SU-DHL-6 (cell line): ENCODE measurements at regions not wholly inside any gene's neighbourhood (a gene's known extent, or its start where the extent isn't known, plus 50 kb on each side); places are given as distances from the start of the nearest gene placed in this dataset.

Source experiments
- H2AFZ ChIP-seq: fragments of 200-600 bp; sonication (generic); 2 replicates; pipeline ENCODE4 v1.6.1; 2014; ENCODE audit warnings: low read depth, mild to moderate bottlenecking, moderate library complexity, mixed read lengths, antibody characterized with exemption, low read length; ENCODE audit not compliant: severe bottlenecking
- H3F3A ChIP-seq: fragments of 200-600 bp; shearing (Covaris generic); 2 replicates; pipeline ENCODE4 v1.6.0; 2016; ENCODE audit warnings: antibody characterized with exemption, mild to moderate bottlenecking; ENCODE audit not compliant: insufficient read depth
- H3K27ac ChIP-seq: fragments of 200-600 bp; sonication (generic); 2 replicates; pipeline ENCODE4 v1.5.1; 2016; ENCODE audit warnings: low read depth, mild to moderate bottlenecking, low read length, moderate library complexity, mixed read lengths
- H3K27me3 ChIP-seq: fragments of 200-600 bp; sonication (generic), shearing (Covaris generic); 2 replicates; pipeline ENCODE4 v1.6.0; 2014; ENCODE audit warnings: mild to moderate bottlenecking, low read length
- H3K36me3 ChIP-seq: fragments of 200-600 bp; sonication (generic); 2 replicates; pipeline ENCODE4 v1.6.1; 2014; ENCODE audit warnings: mild to moderate bottlenecking, low read length, mixed read lengths
- H3K4me2 ChIP-seq: fragments of 300-600, 200-600 bp; shearing (Covaris generic), sonication (generic); 2 replicates; pipeline ENCODE4 v1.6.0; 2014; ENCODE audit warnings: low read length, low read depth, mild to moderate bottlenecking; ENCODE audit not compliant: poor library complexity, severe bottlenecking
- H3K4me3 ChIP-seq: fragments of 200-600 bp; sonication (generic); 2 replicates; pipeline ENCODE4 v1.5.1; 2014; ENCODE audit warnings: antibody characterized with exemption, low read length, mild to moderate bottlenecking, mixed read lengths; ENCODE audit not compliant: insufficient read depth, poor library complexity, severe bottlenecking
- H3K79me2 ChIP-seq: fragments of 200-600 bp; sonication (generic); 2 replicates; pipeline ENCODE4 v1.6.1; 2014; ENCODE audit warnings: mild to moderate bottlenecking, low read length, moderate library complexity; ENCODE audit not compliant: insufficient read depth
- H3K9ac ChIP-seq: fragments of 200-600 bp; sonication (generic); 2 replicates; pipeline ENCODE4 v1.7.0; 2014; ENCODE audit warnings: mild to moderate bottlenecking, low read length
- H3K9me2 ChIP-seq: fragments of 200-600 bp; sonication (generic); replicated peaks from 2 replicates; pipeline ENCODE4 v1.6.1; 2014; ENCODE audit warnings: low read length; ENCODE audit not compliant: insufficient read depth
- H3K9me3 ChIP-seq: fragments of 200-600 bp; sonication (generic); 2 replicates; pipeline ENCODE4 v1.6.1; 2014; ENCODE audit warnings: low read length, mixed read lengths; ENCODE audit not compliant: insufficient read depth
- H4K20me1 ChIP-seq: fragments of 200-600 bp; sonication (generic); 2 replicates; pipeline ENCODE4 v1.6.1; 2014; ENCODE audit warnings: low read depth, mild to moderate bottlenecking, antibody characterized with exemption, low read length, moderate library complexity, mixed read lengths
- CTCF ChIP-seq: fragments of 200-600 bp; sonication (generic); IDR thresholded peaks from one replicate; pipeline ENCODE4 v1.5.1; 2017; ENCODE audit warnings: antibody characterized with exemption, mild to moderate bottlenecking, low read length, moderate library complexity; ENCODE audit not compliant: insufficient read depth, poor library complexity, severe bottlenecking
- EZH2phosphoT487 ChIP-seq: fragments of 200-600 bp; sonication (generic), shearing (Covaris generic); conservative IDR thresholded peaks from 2 replicates; pipeline ENCODE4 v1.6.1; 2018; ENCODE audit warnings: mild to moderate bottlenecking, antibody characterized with exemption, low read length, moderate library complexity, mixed read lengths

- no peaks in the 10 kb centered on the region for H3K27me3 ChIP-seq
- H2AFZ ChIP-seq: no peak overlapping the region
- H3K9ac ChIP-seq: no peak overlapping the region
- H3K4me3 ChIP-seq: no peak overlapping the region
- no peaks in the 10 kb centered on the region for H4K20me1 ChIP-seq
- no peaks in the 10 kb centered on the region for H3K9me3 ChIP-seq
- H3K9me2 ChIP-seq: no peaks in the 10 kb centered on the region
- TF ChIP-seq EZH2phosphoT487 (no peak), CTCF (no peak)
- no peaks in the 10 kb centered on the region for H3K79me2 ChIP-seq
- no peaks in the 10 kb centered on the region for H3F3A ChIP-seq
- H3K4me2 ChIP-seq: no peak overlapping the region
- H3K36me3 ChIP-seq: no peaks in the 10 kb centered on the region
- no peak overlapping the region for H3K27ac ChIP-seq
Measured at GRCh38 chr2:194319222-194319992, 1337.6 kb upstream of the SLC39A10 start.

- Histone ChIP-seq H3K4me2 (no peak overlapping the region), H3K27ac (no peak overlapping the region), H3K9ac (no peak overlapping the region), H3K9me3 (no peaks in the 10 kb centered on the region), H3K79me2 (no peaks in the 10 kb centered on the region), H3K4me3 (no peak overlapping the region), H4K20me1 (no peaks in the 10 kb centered on the region), H3F3A (no peaks in the 10 kb centered on the region), H3K27me3 (no peaks in the 10 kb centered on the region), H3K9me2 (no peaks in the 10 kb centered on the region), H3K36me3 (no peaks in the 10 kb centered on the region), H2AFZ (no peak overlapping the region)
- TF ChIP-seq EZH2phosphoT487 (no peak), CTCF (no peak)
Measured at GRCh38 chr2:194314042-194314441, 1343.0 kb upstream of the SLC39A10 start.

GRCh38 chr2:194304191-194304590 lies 1352.8 kb upstream of the SLC39A10 start:
- no peaks in the 10 kb centered on the region for H3K9me2 ChIP-seq
- H3K27me3 ChIP-seq: no peaks in the 10 kb centered on the region
- no peaks in the 10 kb centered on the region for H3F3A ChIP-seq
- H3K36me3 ChIP-seq: no peaks in the 10 kb centered on the region
- no peak overlapping the region for H3K27ac ChIP-seq
- no peaks in the 10 kb centered on the region for H3K79me2 ChIP-seq
- no peak overlapping the region for H3K4me3 ChIP-seq
- H4K20me1 ChIP-seq: no peaks in the 10 kb centered on the region
- H3K9ac ChIP-seq: no peak overlapping the region
- H2AFZ ChIP-seq: peak overlapping the region; percentile 60
- no peaks in the 10 kb centered on the region for H3K9me3 ChIP-seq
- TF ChIP-seq EZH2phosphoT487 (no peak), CTCF (no peak)
- no peak overlapping the region for H3K4me2 ChIP-seq
